Activated B cell treated with CpG ODN at 0.5 μM for 24 hours (primary cell): ENCODE measurements at regions not wholly inside any gene's neighbourhood (a gene's known extent, or its start where the extent isn't known, plus 50 kb on each side); places are given as distances from the start of the nearest gene placed in this dataset.
"Not testable (repeated sequence)": the region's sequence is repeated elsewhere in the genome, so short reads cannot be mapped to it uniquely, and the experiment has no call there.

Experiments
- ATAC-seq: fragments of 200-7000 bp; cut with Tn5 transposase; one replicate; pipeline ENCODE4 v1.10.0; 2021; ENCODE audit warnings: low read depth, mild to moderate bottlenecking, moderate library complexity
- CTCF ChIA-PET: fragments of 350-600 bp; sonication (Branson Sonifier 250); formaldehyde crosslinking; loops from one replicate; lab custom pipeline; 2021; ENCODE audit warnings: antibody characterized with exemption; lab: Charles Lee
- POLR2A ChIA-PET: fragments of 350-600 bp; sonication (Branson Sonifier 250); formaldehyde crosslinking; loops from one replicate; lab custom pipeline; 2021; ENCODE audit warnings: antibody characterized with exemption; lab: Charles Lee
- DNase-seq: peaks from one replicate; pipeline ENCODE4 v3.0.0; 2022
- H3K27ac Mint-ChIP-seq: one replicate; pipeline ENCODE4 v1.8.0; 2020; ENCODE audit warnings: mixed read lengths
- H3K27me3 Mint-ChIP-seq: one replicate; pipeline ENCODE4 v1.8.0; 2021; ENCODE audit warnings: mixed read lengths
- H3K36me3 Mint-ChIP-seq: one replicate; pipeline ENCODE4 v1.8.0; 2021; ENCODE audit warnings: low read depth, mixed read lengths
- H3K4me1 Mint-ChIP-seq: one replicate; pipeline ENCODE4 v1.8.0; 2021; ENCODE audit warnings: mixed read lengths
- H3K4me3 Mint-ChIP-seq: one replicate; pipeline ENCODE4 v1.8.0; 2020; ENCODE audit warnings: mild to moderate bottlenecking, mixed read lengths
- H3K9me3 Mint-ChIP-seq: one replicate; pipeline ENCODE4 v1.8.0; 2020; ENCODE audit warnings: mixed read lengths
- CTCF ChIP-seq: fragments of 200-600 bp; IDR thresholded peaks from one replicate; pipeline ENCODE4 v1.8.0; 2022; ENCODE audit warnings: antibody characterized with exemption, mild to moderate bottlenecking
- intact Hi-C: fragments of 100-400 bp; cut with micrococcal nuclease; formaldehyde crosslinking; loops from one replicate; pipeline ENCODE4 v1.15.1; 2024

GRCh38 chr1:96596226-96596922, 125.2 kb upstream of the PTBP2 start:
- Mint-ChIP-seq H3K4me1 (no peaks in the 10 kb centered on the region), H3K9me3 (peaks cover 5% of the 10 kb centered on the region), H3K4me3 (no peak overlapping the region), H3K27me3 (peaks cover 2% of the 10 kb centered on the region), H3K27ac (no peak overlapping the region), H3K36me3 (no peaks in the 10 kb centered on the region)
- TF ChIP-seq CTCF, result no peak
- DNase-seq, result no peak
- no peak for ATAC-seq
- intact Hi-C loops, result no loop called here
- CTCF ChIA-PET, result interaction anchor here (0.6 kb wide), 2 partner anchors 10 to 1460 kb away, joined by 3 read pairs; no protein-coding TSS in a partner anchor
- POLR2A ChIA-PET, result no interaction called here

- H3K4me1 Mint-ChIP-seq, result no peaks in the 10 kb centered on the region
- POLR2A ChIA-PET, result no interaction called here
These were observed 124.4 kb upstream of the PTBP2 start for GRCh38 chr1:96597218-96597617.

GRCh38 chr1:96598416-96599168, 123.0 kb upstream of the PTBP2 start:
- ChIA-PET CTCF (no interaction called here), POLR2A (no interaction called here)
- ATAC-seq, result no peak
- intact Hi-C loops, result no loop called here
- no peaks in the 10 kb centered on the region for H3K36me3 Mint-ChIP-seq
- no peak overlapping the region for H3K4me3 Mint-ChIP-seq
- H3K4me1 Mint-ChIP-seq, result no peaks in the 10 kb centered on the region
- no peak for DNase-seq
- no peak for TF ChIP-seq CTCF
- peaks cover under 1% of the 10 kb centered on the region for H3K27me3 Mint-ChIP-seq
- peaks cover 2% of the 10 kb centered on the region for H3K9me3 Mint-ChIP-seq
- H3K27ac Mint-ChIP-seq, result no peak overlapping the region

More at GRCh38 chr1:96597218-96597617, 124.4 kb upstream of the PTBP2 start:
- no peak overlapping the region for H3K4me3 Mint-ChIP-seq
- peaks cover 2% of the 10 kb centered on the region for H3K27me3 Mint-ChIP-seq
- no peak for ATAC-seq
- peaks cover 7% of the 10 kb centered on the region for H3K9me3 Mint-ChIP-seq
- DNase-seq, result no peak
- CTCF ChIA-PET, result no interaction called here
- no peaks in the 10 kb centered on the region for H3K36me3 Mint-ChIP-seq
- no peak for TF ChIP-seq CTCF
- intact Hi-C loops, result no loop called here
- H3K27ac Mint-ChIP-seq, result no peak overlapping the region

- H3K4me3 Mint-ChIP-seq, DNase-seq, CTCF ChIA-PET, H3K9me3 Mint-ChIP-seq, ATAC-seq, H3K4me1 Mint-ChIP-seq, POLR2A ChIA-PET, intact Hi-C loops, H3K27me3 Mint-ChIP-seq, H3K27ac Mint-ChIP-seq, H3K36me3 Mint-ChIP-seq: not testable (repeated sequence)
These were observed 117.0 kb upstream of the PTBP2 start for GRCh38 chr1:96604620-96605019.

- H3K27ac Mint-ChIP-seq, POLR2A ChIA-PET, ATAC-seq, intact Hi-C loops, H3K36me3 Mint-ChIP-seq, CTCF ChIA-PET, H3K4me3 Mint-ChIP-seq, H3K9me3 Mint-ChIP-seq, H3K4me1 Mint-ChIP-seq, H3K27me3 Mint-ChIP-seq, DNase-seq: not testable (repeated sequence)
These were observed 104.2 kb upstream of the PTBP2 start for GRCh38 chr1:96617375-96617774.

- intact Hi-C loops, result no loop called here
- TF ChIP-seq CTCF, result no peak
- H3K4me3 Mint-ChIP-seq, result no peak overlapping the region
- no peaks in the 10 kb centered on the region for H3K9me3 Mint-ChIP-seq
- H3K36me3 Mint-ChIP-seq, result no peaks in the 10 kb centered on the region
- ATAC-seq (no peak), DNase-seq (no peak)
- H3K27me3 Mint-ChIP-seq, result no peaks in the 10 kb centered on the region
- H3K4me1 Mint-ChIP-seq, result no peaks in the 10 kb centered on the region
- POLR2A ChIA-PET, result no interaction called here
- CTCF ChIA-PET, result no interaction called here
- no peak overlapping the region for H3K27ac Mint-ChIP-seq
These were observed 89.4 kb upstream of the PTBP2 start for GRCh38 chr1:96632045-96632664.
